GM12874 (cell line): ENCODE measurements at regions not wholly inside any gene's neighbourhood (a gene's known extent, or its start where the extent isn't known, plus 50 kb on each side); places are given as distances from the start of the nearest gene placed in this dataset.

Experiments used
- CTCF ChIP-seq: IDR thresholded peaks from 2 replicates; pipeline ENCODE4 v1.5.1; 2011; ENCODE audit warnings: low read depth, mild to moderate bottlenecking, control low read depth, low read length, moderate library complexity; ENCODE audit not compliant: insufficient read depth

DNA sequence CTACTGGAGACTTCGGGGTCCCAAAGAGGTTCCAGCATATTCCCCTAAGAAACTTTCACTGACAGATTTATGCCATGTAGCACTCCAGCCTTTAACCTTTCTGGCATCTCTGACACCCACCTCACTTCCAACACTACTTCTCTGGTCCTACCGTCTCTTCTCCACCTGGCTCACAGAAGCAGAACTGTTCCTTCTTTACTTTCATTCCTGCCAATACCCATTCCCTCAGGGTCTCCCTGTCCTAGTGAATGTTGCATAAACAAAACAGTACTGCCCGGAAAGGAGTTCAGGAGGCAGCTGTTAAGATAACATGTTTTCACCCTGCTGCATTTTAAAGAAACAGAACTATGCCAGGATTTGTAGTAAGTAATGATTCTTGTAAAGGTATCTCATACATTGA lies 136.0 kb upstream of the MIR17HG start:
- no peak for TF ChIP-seq CTCF

DNA sequence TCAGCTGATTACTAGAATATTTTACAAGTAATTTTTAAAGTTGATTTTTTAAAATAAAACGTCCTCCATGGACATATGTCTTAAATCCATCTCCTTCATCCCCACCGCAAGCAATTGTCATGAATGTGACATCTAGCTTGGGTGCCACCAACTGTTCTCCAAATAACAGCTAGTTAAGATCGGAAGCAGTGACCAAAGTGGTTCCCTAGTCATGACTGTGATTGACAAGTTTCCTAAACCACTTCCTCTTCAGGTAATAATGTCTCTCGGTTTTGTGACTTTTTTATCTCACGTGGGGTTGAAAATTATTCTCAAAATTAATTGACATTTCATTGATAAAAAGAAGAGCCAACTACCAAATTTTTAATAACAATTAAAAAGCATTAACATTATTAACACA lies 135.3 kb upstream of the MIR17HG start:
- no peak for TF ChIP-seq CTCF

DNA sequence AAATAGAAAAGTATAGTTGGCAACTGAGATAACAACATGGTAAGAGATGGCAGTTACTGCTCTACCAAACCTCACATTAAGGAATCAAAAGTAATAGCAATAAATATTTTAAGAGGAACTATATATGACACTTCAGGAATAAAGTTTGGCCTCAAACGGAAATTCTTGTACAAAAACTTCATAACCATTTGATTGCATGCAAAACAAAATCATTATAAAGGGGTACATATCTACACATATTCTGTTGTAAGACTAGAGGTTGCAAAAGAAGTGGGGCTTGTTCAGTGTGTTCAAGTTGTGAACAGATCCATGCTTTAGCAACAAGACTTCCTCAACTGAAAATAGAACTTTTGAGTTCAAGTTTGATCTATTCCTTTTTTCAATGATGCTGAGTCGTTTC lies 133.5 kb upstream of the MIR17HG start:
- TF ChIP-seq CTCF = no peak

DNA sequence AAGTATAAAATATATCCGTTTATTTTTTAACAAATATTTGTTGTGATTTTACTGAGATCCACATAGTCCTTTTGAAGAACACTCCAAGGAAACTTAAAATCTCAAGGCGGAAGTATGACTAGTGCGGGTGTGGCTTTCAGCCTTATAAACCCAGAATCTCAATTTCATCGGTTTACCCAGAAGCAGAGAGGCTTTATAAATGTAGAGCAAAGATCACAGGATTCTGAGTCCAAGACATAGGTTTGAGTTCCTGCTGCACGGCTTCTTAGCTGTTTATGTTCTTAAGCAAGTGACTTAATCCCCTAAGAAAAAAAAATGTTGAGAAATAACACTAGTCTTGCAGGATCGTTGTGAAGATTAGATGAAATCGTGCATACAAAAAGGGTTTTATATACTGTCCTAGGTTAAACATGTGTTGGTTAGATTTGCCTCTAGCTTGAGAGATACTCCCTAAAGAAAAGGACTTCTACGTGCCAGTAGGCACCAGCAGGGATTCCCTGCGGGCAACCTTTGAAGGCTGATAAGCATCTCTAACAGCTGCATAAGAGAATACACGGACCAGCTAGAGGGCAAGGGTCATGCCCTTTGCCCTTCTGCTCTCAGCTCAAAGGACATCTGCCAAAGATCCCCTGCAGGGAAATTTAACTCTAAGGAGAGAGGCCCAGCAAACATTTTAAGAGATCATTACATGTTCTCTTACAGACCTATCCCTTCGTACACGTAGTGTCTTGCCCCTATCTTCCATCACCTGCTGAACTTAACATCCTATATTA lies 130.4 kb upstream of the MIR17HG start:
- TF ChIP-seq CTCF = no peak

DNA sequence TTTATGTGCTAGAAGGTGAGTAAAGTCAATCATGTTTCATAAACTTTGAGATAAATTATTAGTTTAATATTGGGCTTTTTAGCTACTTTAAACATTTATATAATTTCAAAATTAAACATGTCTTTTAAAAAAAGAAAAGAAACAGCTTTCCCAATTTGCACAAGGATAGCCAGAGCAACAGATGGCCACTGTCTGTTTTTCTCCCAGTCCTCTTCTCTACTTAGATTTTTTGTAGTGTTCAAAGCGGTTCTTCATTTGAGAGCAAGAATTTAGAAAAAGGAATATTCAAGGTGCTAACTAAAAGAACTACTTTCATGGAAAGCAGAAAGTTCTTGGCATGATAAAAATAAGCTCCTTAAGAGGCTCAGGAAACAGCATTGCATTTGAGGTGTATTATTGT lies 128.3 kb upstream of the MIR17HG start:
- TF ChIP-seq CTCF = no peak

- TF ChIP-seq CTCF = no peak
These were observed 126.6 kb upstream of the MIR17HG start for GRCh38 chr13:91220872-91221271.

DNA sequence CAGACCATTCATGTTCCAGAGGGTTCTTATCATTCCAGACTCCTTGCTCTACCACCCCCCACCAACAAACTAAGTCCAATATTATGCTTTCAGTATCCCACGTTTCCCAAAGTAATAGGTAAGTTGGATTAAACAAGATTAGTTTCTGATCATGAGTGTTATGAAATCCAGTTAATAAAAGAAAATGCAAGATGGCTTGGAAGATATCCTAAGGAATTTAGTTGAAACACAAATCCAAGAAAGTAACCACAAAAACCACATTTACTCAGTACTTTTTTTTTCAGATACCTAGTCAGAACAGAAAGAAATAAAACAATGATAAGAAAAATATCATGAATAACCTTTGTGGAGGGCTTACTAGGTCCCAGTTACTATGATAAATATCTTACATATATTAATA lies 119.4 kb upstream of the MIR17HG start:
- TF ChIP-seq CTCF = no peak
